CD4-positive, alpha-beta memory T cell (primary cell): ENCODE measurements at regions not wholly inside any gene's neighbourhood (a gene's known extent, or its start where the extent isn't known, plus 50 kb on each side); places are given as distances from the start of the nearest gene placed in this dataset.

Experiments
- CTCF ChIA-PET: fragments of 350-600 bp; sonication (Branson Sonifier 250); formaldehyde crosslinking; loops from one replicate; lab custom pipeline; 2021; ENCODE audit warnings: inconsistent platforms; ENCODE audit not compliant: partially characterized antibody; lab: Charles Lee
- POLR2A ChIA-PET: fragments of 350-600 bp; sonication (Branson Sonifier 250); formaldehyde crosslinking; loops from one replicate; lab custom pipeline; 2021; ENCODE audit not compliant: partially characterized antibody; lab: Charles Lee
- DNase-seq, 5 donors: peaks; one replicate each; pipeline versions ENCODE4 v3.0.0 to v3.0.0-alpha.2; 2020 to 2022; ENCODE audit warnings: mixed read lengths in 1 of 5
- H3K27ac ChIP-seq: one replicate; pipeline ENCODE4 v1.7.0; 2013; ENCODE audit warnings: low read depth, low read length
- H3K27me3 ChIP-seq: 2 replicates; pipeline ENCODE4 v1.7.0; 2013; ENCODE audit warnings: mild to moderate bottlenecking, low read length, moderate library complexity; ENCODE audit not compliant: insufficient read depth
- H3K36me3 ChIP-seq: 2 replicates; pipeline ENCODE4 v1.7.0; 2013; ENCODE audit warnings: mild to moderate bottlenecking, low read length, moderate library complexity; ENCODE audit not compliant: insufficient read depth
- H3K4me1 ChIP-seq: 2 replicates; pipeline ENCODE4 v1.7.0; 2013; ENCODE audit warnings: mild to moderate bottlenecking, low read length, moderate library complexity; ENCODE audit not compliant: insufficient read depth
- H3K4me3 ChIP-seq, 2 donors: one replicate each; pipeline ENCODE4 v1.7.0; 2013; ENCODE audit warnings: low read length in 2 of 2, mild to moderate bottlenecking in 1 of 2
- H3K9me3 ChIP-seq, 2 donors: one replicate each; pipeline ENCODE4 v1.7.0; 2013; ENCODE audit warnings: low read length in 2 of 2, control low read depth in 1 of 2; ENCODE audit not compliant: control insufficient read depth in 1 of 2
- H3K27ac Mint-ChIP-seq, 7 donors: one replicate each; pipeline ENCODE4 v1.8.0; 2020 to 2021; ENCODE audit warnings: mixed read lengths in 7 of 7, mild to moderate bottlenecking in 6 of 7, inconsistent platforms in 3 of 7, moderate library complexity in 3 of 7
- H3K27me3 Mint-ChIP-seq, 2 donors: one replicate each; pipeline ENCODE4 v1.8.0; 2020 to 2021; ENCODE audit warnings: mixed read lengths in 2 of 2
- H3K36me3 Mint-ChIP-seq, 2 donors: one replicate each; pipeline ENCODE4 v1.8.0; 2020 to 2021; ENCODE audit warnings: mixed read lengths in 2 of 2, inconsistent platforms in 1 of 2, mild to moderate bottlenecking in 1 of 2
- H3K4me1 Mint-ChIP-seq, 4 donors: one replicate each; pipeline ENCODE4 v1.8.0; 2020 to 2021; ENCODE audit warnings: mixed read lengths in 4 of 4, mild to moderate bottlenecking in 1 of 4
- H3K4me3 Mint-ChIP-seq, 8 donors: one replicate each; pipeline ENCODE4 v1.8.0; 2020 to 2021; ENCODE audit warnings: mixed read lengths in 8 of 8, mild to moderate bottlenecking in 7 of 8, moderate library complexity in 6 of 8, inconsistent platforms in 3 of 8
- H3K9me3 Mint-ChIP-seq, 8 donors: one replicate each; pipeline ENCODE4 v1.8.0; 2020 to 2021; ENCODE audit warnings: mixed read lengths in 8 of 8, mild to moderate bottlenecking in 5 of 8, inconsistent platforms in 3 of 8, moderate library complexity in 1 of 8
- intact Hi-C: fragments of 100-400 bp; cut with micrococcal nuclease; formaldehyde crosslinking; loops from one replicate; pipeline ENCODE4 v1.15.1; 2023

DNA sequence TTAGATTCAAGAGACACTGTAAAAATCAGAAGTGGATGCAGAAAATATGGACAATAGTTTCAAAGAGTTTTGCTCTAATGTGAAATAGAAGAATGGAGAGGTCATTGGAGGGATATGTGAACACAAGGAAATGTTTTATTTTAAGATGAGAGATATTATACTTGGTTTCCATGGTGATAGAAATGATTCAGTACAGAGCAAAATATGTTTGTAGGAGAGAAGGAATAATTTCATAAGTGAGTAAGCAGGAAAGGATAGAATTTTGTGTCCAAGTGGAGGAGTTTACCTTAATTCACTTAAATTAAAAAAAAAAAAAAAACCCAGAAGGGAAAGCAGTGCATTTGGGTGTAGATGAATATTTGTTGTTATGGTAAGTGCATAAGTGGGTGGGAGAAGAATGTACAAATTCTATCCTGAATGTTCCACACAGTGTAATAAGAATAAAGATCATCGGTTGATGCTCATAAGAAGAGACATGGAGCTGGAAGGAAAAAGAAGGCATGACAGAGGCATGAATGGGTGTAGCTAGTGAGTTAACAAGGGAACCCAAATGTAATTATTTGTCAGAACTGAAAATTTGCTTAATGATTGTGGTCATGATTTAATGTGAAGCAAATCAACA is 688.9 kb upstream of the GJE1 start:
- Mint-ChIP-seq H3K27ac (no peak overlapping the region), H3K27me3 (no peaks in the 10 kb centered on the region), H3K4me3 (no peak overlapping the region), H3K9me3 (no peaks in the 10 kb centered on the region), H3K4me1 (no peaks in the 10 kb centered on the region), H3K36me3 (no peaks in the 10 kb centered on the region)
- ChIA-PET CTCF (no interaction called here), POLR2A (no interaction called here)
- Histone ChIP-seq H3K36me3 (no peaks in the 10 kb centered on the region), H3K4me3 (no peak overlapping the region), H3K9me3 (no peaks in the 10 kb centered on the region), H3K4me1 (no peaks in the 10 kb centered on the region), H3K27me3 (no peaks in the 10 kb centered on the region), H3K27ac (no peak overlapping the region)
- no peak for DNase-seq
- intact Hi-C loops = no loop called here

DNA sequence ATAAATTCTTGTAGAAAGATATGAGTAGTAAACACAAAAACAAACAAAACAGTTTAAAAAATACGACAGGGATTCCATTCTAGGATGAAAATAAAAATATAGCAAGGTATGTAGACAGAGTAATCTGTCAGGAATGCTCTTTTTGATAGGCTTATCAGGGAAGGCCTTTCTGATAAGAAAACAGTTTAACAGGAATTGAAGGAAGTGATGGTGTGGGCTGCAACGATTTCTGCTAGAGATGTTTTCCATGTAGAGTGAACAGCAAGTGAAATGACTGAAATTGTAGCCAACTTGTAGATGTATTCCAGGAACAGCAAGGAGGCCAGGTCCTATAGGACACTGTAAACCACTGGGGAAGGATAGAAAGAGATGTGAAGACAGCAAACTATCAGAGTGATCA is 689.7 kb upstream of the GJE1 start:
- H3K27me3 Mint-ChIP-seq = no peaks in the 10 kb centered on the region
- H3K36me3 Mint-ChIP-seq = no peaks in the 10 kb centered on the region
- CTCF ChIA-PET = no interaction called here
- DNase-seq = no peak
- POLR2A ChIA-PET = no interaction called here
- no peak overlapping the region for H3K4me3 ChIP-seq
- H3K9me3 ChIP-seq = no peaks in the 10 kb centered on the region
- no peaks in the 10 kb centered on the region for H3K4me1 ChIP-seq
- H3K27me3 ChIP-seq = no peaks in the 10 kb centered on the region
- H3K36me3 ChIP-seq = no peaks in the 10 kb centered on the region
- no peak overlapping the region for H3K27ac Mint-ChIP-seq
- H3K9me3 Mint-ChIP-seq = no peaks in the 10 kb centered on the region
- H3K27ac ChIP-seq = no peak overlapping the region
- no peak overlapping the region for H3K4me3 Mint-ChIP-seq
- H3K4me1 Mint-ChIP-seq = no peaks in the 10 kb centered on the region
- intact Hi-C loops = no loop called here

DNA sequence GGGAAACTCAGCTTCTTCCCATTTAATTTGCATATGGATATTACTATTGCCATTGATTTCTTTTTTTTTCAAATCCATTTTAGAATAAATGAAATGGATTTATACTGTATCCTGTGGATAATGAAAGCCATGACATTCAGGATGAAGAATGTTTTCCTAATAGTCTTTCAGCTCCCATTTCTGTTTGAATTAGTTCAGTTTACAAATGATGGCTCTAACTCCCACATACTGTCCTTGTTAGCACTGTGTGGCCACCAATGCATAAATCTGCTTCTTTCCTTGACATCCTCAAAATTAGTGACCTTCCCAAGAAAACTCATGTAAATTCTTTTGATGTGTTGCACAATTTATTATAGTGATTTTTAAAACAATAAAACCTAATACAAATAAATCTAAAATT is 693.2 kb upstream of the GJE1 start:
- H3K4me1 Mint-ChIP-seq = no peaks in the 10 kb centered on the region
- ChIA-PET POLR2A (no interaction called here), CTCF (no interaction called here)
- Histone ChIP-seq H3K27me3 (no peaks in the 10 kb centered on the region), H3K36me3 (no peaks in the 10 kb centered on the region), H3K4me1 (no peaks in the 10 kb centered on the region), H3K9me3 (no peaks in the 10 kb centered on the region), H3K27ac (no peak overlapping the region), H3K4me3 (no peak overlapping the region)
- no peaks in the 10 kb centered on the region for H3K9me3 Mint-ChIP-seq
- intact Hi-C loops = no loop called here
- no peaks in the 10 kb centered on the region for H3K27me3 Mint-ChIP-seq
- no peak overlapping the region for H3K4me3 Mint-ChIP-seq
- no peak overlapping the region for H3K27ac Mint-ChIP-seq
- H3K36me3 Mint-ChIP-seq = no peaks in the 10 kb centered on the region
- DNase-seq = no peak

DNA sequence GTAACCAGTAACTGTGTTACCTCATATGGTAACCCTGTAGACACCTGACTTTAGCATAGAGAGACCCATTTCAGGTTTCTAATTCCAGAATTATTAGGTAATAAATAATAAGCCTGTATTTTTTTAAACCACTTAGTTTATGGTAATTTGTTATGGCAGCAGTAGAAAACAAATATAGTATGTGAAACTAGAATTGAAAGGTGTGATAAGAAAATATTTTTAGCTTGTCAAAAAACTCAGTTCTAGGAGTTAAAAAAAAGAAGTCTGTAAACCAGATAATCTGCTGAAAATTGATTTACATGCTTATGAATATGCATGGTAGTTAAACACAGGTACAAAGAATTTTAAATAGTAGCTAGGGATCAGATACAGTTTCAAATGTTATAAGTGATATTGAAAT is 695.0 kb upstream of the GJE1 start:
- no peaks in the 10 kb centered on the region for H3K9me3 ChIP-seq
- Mint-ChIP-seq H3K27ac (no peak overlapping the region), H3K4me3 (no peak overlapping the region), H3K4me1 (no peaks in the 10 kb centered on the region), H3K36me3 (no peaks in the 10 kb centered on the region), H3K27me3 (no peaks in the 10 kb centered on the region), H3K9me3 (peaks cover 0 to 2% (median 0%) of the 10 kb centered on the region in 8 donors)
- POLR2A ChIA-PET = no interaction called here
- intact Hi-C loops = no loop called here
- H3K4me1 ChIP-seq = no peaks in the 10 kb centered on the region
- no peak overlapping the region for H3K4me3 ChIP-seq
- H3K27ac ChIP-seq = no peak overlapping the region
- no peaks in the 10 kb centered on the region for H3K27me3 ChIP-seq
- no peak for DNase-seq
- CTCF ChIA-PET = no interaction called here
- H3K36me3 ChIP-seq = no peaks in the 10 kb centered on the region

DNA sequence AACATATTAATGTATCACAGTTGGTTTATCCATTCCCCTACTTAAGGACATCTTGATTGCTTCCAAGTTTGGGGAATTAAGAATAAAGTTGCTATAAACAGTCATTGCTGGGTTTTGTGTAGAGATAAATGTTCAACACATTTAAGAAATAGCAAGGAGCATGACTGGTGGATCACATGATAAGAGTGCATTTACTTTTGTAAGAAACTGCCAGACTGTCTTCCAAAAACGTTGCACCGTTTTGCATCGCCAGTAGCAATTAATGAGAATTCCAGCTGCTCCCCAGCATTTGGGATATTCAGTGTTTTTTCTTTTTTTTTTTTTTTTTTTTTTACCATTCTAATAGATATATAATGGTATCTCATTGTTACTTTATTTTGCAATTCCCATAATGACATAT is 695.7 kb upstream of the GJE1 start:
- H3K4me3 Mint-ChIP-seq = no peak overlapping the region
- no peaks in the 10 kb centered on the region for H3K4me1 Mint-ChIP-seq
- CTCF ChIA-PET = no interaction called here
- no peaks in the 10 kb centered on the region for H3K4me1 ChIP-seq
- POLR2A ChIA-PET = no interaction called here
- no peak for DNase-seq
- H3K36me3 ChIP-seq = no peaks in the 10 kb centered on the region
- no peak overlapping the region for H3K27ac Mint-ChIP-seq
- no peaks in the 10 kb centered on the region for H3K27me3 ChIP-seq
- no peak overlapping the region for H3K27ac ChIP-seq
- H3K9me3 ChIP-seq = no peaks in the 10 kb centered on the region
- no peaks in the 10 kb centered on the region for H3K27me3 Mint-ChIP-seq
- no peaks in the 10 kb centered on the region for H3K36me3 Mint-ChIP-seq
- H3K9me3 Mint-ChIP-seq = peaks cover 0 to 2% (median 0%) of the 10 kb centered on the region in 8 donors
- intact Hi-C loops = no loop called here
- no peak overlapping the region for H3K4me3 ChIP-seq

DNA sequence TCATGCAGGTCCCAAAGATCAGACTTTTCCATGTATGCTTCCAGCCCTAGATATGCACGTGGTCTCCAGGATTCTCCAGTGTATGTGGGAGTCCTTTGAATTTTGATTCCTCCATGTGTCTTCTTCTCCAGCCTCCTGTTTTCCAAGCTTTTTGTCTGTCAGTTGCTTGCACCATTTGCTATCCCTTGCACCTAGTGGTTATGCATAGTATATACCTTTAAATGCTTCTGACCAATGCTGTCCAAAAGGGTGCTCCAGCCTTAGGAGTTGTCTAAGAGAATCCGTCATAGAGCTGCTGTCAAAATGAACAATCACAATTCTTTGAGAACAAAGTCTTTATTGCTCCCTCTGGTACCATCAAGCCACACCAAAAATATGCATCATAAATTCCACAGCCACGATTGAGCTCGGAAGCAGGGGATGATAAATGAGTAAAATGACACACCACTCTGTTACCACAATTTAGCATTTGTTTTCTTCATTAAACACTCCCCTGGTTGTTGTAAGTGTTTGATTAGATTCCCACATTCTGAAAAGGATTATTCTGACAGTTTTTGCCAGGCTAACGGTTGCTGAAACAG is 706.2 kb upstream of the GJE1 start:
- H3K36me3 ChIP-seq = no peaks in the 10 kb centered on the region
- POLR2A ChIA-PET = no interaction called here
- Mint-ChIP-seq H3K36me3 (peaks cover 0 to 9% of the 10 kb centered on the region in 2 donors), H3K4me3 (no peak overlapping the region), H3K4me1 (no peaks in the 10 kb centered on the region), H3K27me3 (no peaks in the 10 kb centered on the region), H3K27ac (no peak overlapping the region), H3K9me3 (peaks cover 3 to 34% (median 24%) of the 10 kb centered on the region in 8 donors)
- no peak overlapping the region for H3K4me3 ChIP-seq
- H3K4me1 ChIP-seq = no peaks in the 10 kb centered on the region
- DNase-seq = no peak
- H3K9me3 ChIP-seq = no peaks in the 10 kb centered on the region
- CTCF ChIA-PET = interaction anchor here (1.2 kb wide), 1 partner anchor 11 kb away, joined by 3 read pairs; no protein-coding TSS in a partner anchor
- intact Hi-C loops = no loop called here
- no peaks in the 10 kb centered on the region for H3K27me3 ChIP-seq
- H3K27ac ChIP-seq = no peak overlapping the region

DNA sequence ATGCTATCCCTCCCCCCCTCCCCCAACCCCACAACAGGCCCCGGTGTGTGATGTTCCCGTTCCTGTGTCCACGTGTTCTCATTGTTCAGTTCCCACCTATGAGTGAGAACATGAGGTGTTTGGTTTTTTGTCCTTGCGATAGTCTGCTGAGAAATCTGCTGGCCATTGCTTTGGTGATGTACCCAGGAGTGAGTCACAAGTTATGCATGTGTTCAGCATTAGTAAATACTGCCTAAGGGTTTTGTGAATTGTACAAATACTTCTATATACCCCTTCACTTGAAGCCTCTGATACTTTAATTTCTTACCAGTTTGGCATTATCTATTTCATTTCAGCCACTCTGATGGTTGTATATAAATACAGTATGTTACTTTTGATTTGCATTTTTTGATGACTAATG is 711.3 kb upstream of the GJE1 start:
- Mint-ChIP-seq H3K4me3 (no peak overlapping the region), H3K36me3 (peaks cover 0 to 9% of the 10 kb centered on the region in 2 donors), H3K9me3 (peaks cover 0 to 20% (median 14%) of the 10 kb centered on the region in 8 donors), H3K27me3 (no peaks in the 10 kb centered on the region), H3K27ac (no peak overlapping the region), H3K4me1 (peaks cover 0 to 1% (median 0%) of the 10 kb centered on the region in 4 donors)
- Histone ChIP-seq H3K4me3 (no peak overlapping the region), H3K36me3 (no peaks in the 10 kb centered on the region), H3K4me1 (no peaks in the 10 kb centered on the region), H3K27me3 (no peaks in the 10 kb centered on the region), H3K9me3 (no peaks in the 10 kb centered on the region), H3K27ac (no peak overlapping the region)
- no peak for DNase-seq
- ChIA-PET POLR2A (no interaction called here), CTCF (no interaction called here)
- intact Hi-C loops = no loop called here
